A673 (cell line): ENCODE measurements at regions not wholly inside any gene's neighbourhood (a gene's known extent, or its start where the extent isn't known, plus 50 kb on each side); places are given as distances from the start of the nearest gene placed in this dataset.
"Not testable (repeated sequence)": the region's sequence is repeated elsewhere in the genome, so short reads cannot be mapped to it uniquely, and the experiment has no call there.

Experiments
- BruUV-seq: library from RNA; stranded (reverse); fragments of 400-500 nt; replicated peaks from 2 replicates; lab custom pipeline; 2021; lab: Mats Ljungman, UMichigan
- CTCF ChIA-PET: fragments of 300-600 bp; sonication (Branson Sonifier 250); formaldehyde crosslinking; loops from one replicate; lab custom pipeline; 2022; ENCODE audit warnings: antibody characterized with exemption; lab: Charles Lee
- POLR2A ChIA-PET: fragments of 300-600 bp; sonication (Branson Sonifier 250); formaldehyde crosslinking; loops from one replicate; lab custom pipeline; 2022; ENCODE audit warnings: antibody characterized with exemption; ENCODE audit not compliant: low non-redundant PET; lab: Charles Lee
- DNase-seq: peaks from one replicate; pipeline ENCODE4 v3.0.0-alpha.2; 2015; ENCODE audit warnings: low spot score
- H3K27ac ChIP-seq: fragments of 200-600 bp; sonication (generic); 2 replicates; pipeline ENCODE4 v1.5.1; 2016; ENCODE audit warnings: mixed run types, low read depth, mild to moderate bottlenecking, mixed read lengths, antibody characterized with exemption, low read length; ENCODE audit not compliant: poor library complexity, severe bottlenecking
- H3K27me3 ChIP-seq: fragments of 200-600 bp; sonication (generic); replicated peaks from 2 replicates; pipeline ENCODE4 v1.6.1; 2017; ENCODE audit warnings: mixed run types, low read depth, mild to moderate bottlenecking, mixed read lengths, antibody characterized with exemption, low read length; ENCODE audit not compliant: insufficient read depth, poor library complexity
- H3K36me3 ChIP-seq: fragments of 200-600 bp; sonication (generic); 2 replicates; pipeline ENCODE4 v1.6.1; 2016; ENCODE audit warnings: mixed run types, mild to moderate bottlenecking, mixed read lengths, antibody characterized with exemption, low read length; ENCODE audit not compliant: insufficient read depth, poor library complexity, severe bottlenecking
- H3K4me1 ChIP-seq: fragments of 200-600 bp; sonication (generic); 2 replicates; pipeline ENCODE4 v1.6.1; 2017; ENCODE audit warnings: mixed run types, mild to moderate bottlenecking, mixed read lengths, antibody characterized with exemption, low read length; ENCODE audit not compliant: insufficient read depth, poor library complexity, severe bottlenecking
- H3K4me3 ChIP-seq: fragments of 200-600 bp; sonication (generic); 2 replicates; pipeline ENCODE4 v1.5.1; 2016; ENCODE audit warnings: low read depth, mixed run types, mild to moderate bottlenecking, mixed read lengths, low read length; ENCODE audit not compliant: poor library complexity, severe bottlenecking
- H3K9me3 ChIP-seq: fragments of 200-600 bp; sonication (generic); 2 replicates; pipeline ENCODE4 v1.6.1; 2016; ENCODE audit warnings: mixed run types, low read depth, mild to moderate bottlenecking, mixed read lengths, antibody characterized with exemption, low read length; ENCODE audit not compliant: poor library complexity, severe bottlenecking
- EZH2 ChIP-seq: fragments of 200-600 bp; sonication (generic); IDR thresholded peaks from 2 replicates; pipeline ENCODE4 v1.6.1; 2017; ENCODE audit warnings: borderline replicate concordance, low read depth, mild to moderate bottlenecking, mixed read lengths, antibody characterized with exemption, low read length; ENCODE audit not compliant: poor library complexity, severe bottlenecking
- intact Hi-C: fragments of 100-400 bp; cut with micrococcal nuclease; formaldehyde crosslinking; loops from one replicate; pipeline ENCODE4 v1.10.0; 2022; ENCODE audit not compliant: unreplicated experiment
- TF ChIP-seq, protein P1 (sequence below): fragments of 300-800, 200-600 bp; sonication (generic); conservative IDR thresholded peaks from 2 replicates; pipeline ENCODE4 v1.5.1; 2017; ENCODE audit warnings: low read depth, mild to moderate bottlenecking, antibody characterized with exemption, low read length, moderate library complexity, mixed read lengths

GRCh38 chr16:58884141-58884540 lies 150.0 kb upstream of the GOT2 start:
- ChIA-PET POLR2A (no interaction called here), CTCF (no interaction called here)
- H3K27me3 ChIP-seq: peaks cover 36% of the 10 kb centered on the region
- no peak for TF ChIP-seq EZH2
- TF ChIP-seq, protein P1, sequence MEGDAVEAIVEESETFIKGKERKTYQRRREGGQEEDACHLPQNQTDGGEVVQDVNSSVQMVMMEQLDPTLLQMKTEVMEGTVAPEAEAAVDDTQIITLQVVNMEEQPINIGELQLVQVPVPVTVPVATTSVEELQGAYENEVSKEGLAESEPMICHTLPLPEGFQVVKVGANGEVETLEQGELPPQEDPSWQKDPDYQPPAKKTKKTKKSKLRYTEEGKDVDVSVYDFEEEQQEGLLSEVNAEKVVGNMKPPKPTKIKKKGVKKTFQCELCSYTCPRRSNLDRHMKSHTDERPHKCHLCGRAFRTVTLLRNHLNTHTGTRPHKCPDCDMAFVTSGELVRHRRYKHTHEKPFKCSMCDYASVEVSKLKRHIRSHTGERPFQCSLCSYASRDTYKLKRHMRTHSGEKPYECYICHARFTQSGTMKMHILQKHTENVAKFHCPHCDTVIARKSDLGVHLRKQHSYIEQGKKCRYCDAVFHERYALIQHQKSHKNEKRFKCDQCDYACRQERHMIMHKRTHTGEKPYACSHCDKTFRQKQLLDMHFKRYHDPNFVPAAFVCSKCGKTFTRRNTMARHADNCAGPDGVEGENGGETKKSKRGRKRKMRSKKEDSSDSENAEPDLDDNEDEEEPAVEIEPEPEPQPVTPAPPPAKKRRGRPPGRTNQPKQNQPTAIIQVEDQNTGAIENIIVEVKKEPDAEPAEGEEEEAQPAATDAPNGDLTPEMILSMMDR: no peak
- H3K4me1 ChIP-seq: no peaks in the 10 kb centered on the region
- no peak overlapping the region for H3K4me3 ChIP-seq
- no peak overlapping the region for H3K27ac ChIP-seq
- no TSS peak for BruUV-seq
- no peak for DNase-seq
- H3K36me3 ChIP-seq: no peaks in the 10 kb centered on the region
- H3K9me3 ChIP-seq: no peaks in the 10 kb centered on the region
- intact Hi-C loops: no loop called here

GRCh38 chr16:58883131-58883530 lies 149.0 kb upstream of the GOT2 start:
- Histone ChIP-seq H3K4me3 (no peak overlapping the region), H3K27ac (no peak overlapping the region), H3K4me1 (no peaks in the 10 kb centered on the region), H3K27me3 (peaks cover 27% of the 10 kb centered on the region), H3K9me3 (no peaks in the 10 kb centered on the region), H3K36me3 (no peaks in the 10 kb centered on the region)
- intact Hi-C loops: no loop called here
- TF ChIP-seq, protein P1: no peak
- TF ChIP-seq EZH2: no peak
- DNase-seq: no peak
- BruUV-seq: no TSS peak
- CTCF ChIA-PET: no interaction called here
- POLR2A ChIA-PET: no interaction called here

DNA sequence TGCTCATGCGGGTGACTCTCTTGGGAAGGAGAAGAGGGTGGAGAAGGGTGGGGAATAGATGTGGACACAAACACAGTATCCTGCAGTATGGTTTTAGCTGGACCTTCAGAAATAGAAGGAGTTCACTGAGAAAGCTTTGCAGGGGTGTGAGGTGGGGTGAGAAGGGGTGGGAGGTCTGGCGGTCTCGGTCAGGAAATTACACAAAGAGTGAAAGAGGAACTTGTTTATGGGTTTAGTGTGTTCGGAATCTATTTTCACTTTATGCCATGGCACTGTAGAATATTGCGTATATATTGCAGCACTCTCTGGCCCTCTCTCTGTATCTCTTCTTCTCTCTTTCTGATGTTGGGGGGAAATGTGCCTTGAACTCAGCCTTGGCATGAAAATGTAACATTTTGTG lies 148.2 kb upstream of the GOT2 start:
- no TSS peak for BruUV-seq
- no peak for TF ChIP-seq EZH2
- TF ChIP-seq, protein P1: no peak
- H3K4me1 ChIP-seq: no peaks in the 10 kb centered on the region
- DNase-seq: no peak
- no peaks in the 10 kb centered on the region for H3K9me3 ChIP-seq
- no peak overlapping the region for H3K27ac ChIP-seq
- H3K4me3 ChIP-seq: no peak overlapping the region
- intact Hi-C loops: no loop called here
- H3K27me3 ChIP-seq: peaks cover 19% of the 10 kb centered on the region
- ChIA-PET CTCF (no interaction called here), POLR2A (no interaction called here)
- H3K36me3 ChIP-seq: no peaks in the 10 kb centered on the region

- DNase-seq, H3K36me3 ChIP-seq, POLR2A ChIA-PET, intact Hi-C loops, CTCF ChIA-PET, H3K9me3 ChIP-seq, H3K4me1 ChIP-seq, BruUV-seq, H3K27ac ChIP-seq, H3K4me3 ChIP-seq, H3K27me3 ChIP-seq: not testable (repeated sequence)
Measured at GRCh38 chr16:58878641-58879040, 144.5 kb upstream of the GOT2 start.
